ENCODE measurements at regions not wholly inside any gene's neighbourhood (a gene's known extent, or its start where the extent isn't known, plus 50 kb on each side); places are given as distances from the start of the nearest gene placed in this dataset.

- Histone ChIP-seq H2AFZ (ENCODE audit: low read length) (no peak overlapping the region), H4K91ac (replicated peaks; ENCODE audit: insufficient read length, low read length) (no peak overlapping the region), H3K4ac (replicated peaks; ENCODE audit: insufficient read length, low read depth, low read length) (no peak overlapping the region), H3K4me2 (ENCODE audit: insufficient read depth in 1 of 2, low read depth in 2 of 2, low read length in 2 of 2) (no peak overlapping the region), H3K27me3 (replicated peaks in 1 of 4; ENCODE audit: control insufficient read depth in 3 of 4, extremely low read depth in 1 of 4, insufficient read depth in 3 of 4, low read length in 3 of 4) (no peaks in the 10 kb centered on the region; a peak in 1 of 7 replicates), H3K23ac (ENCODE audit: insufficient read length) (no peak overlapping the region), H2BK120ac (replicated peaks; ENCODE audit: low read depth, low read length) (no peak overlapping the region), H2BK5ac (ENCODE audit: low read depth, low read length) (no peak overlapping the region), H3K4me3 (ENCODE audit: extremely low read depth in 1 of 4, insufficient read depth in 2 of 4, low read depth in 3 of 4, low read length in 4 of 4) (no peak overlapping the region), H3K23me2 (ENCODE audit: low read depth, low read length) (peaks cover 4% of the 10 kb centered on the region; the same call in 1 of the 2 replicates), H4K20me1 (replicated peaks in 1 of 2; ENCODE audit: control insufficient read depth in 1 of 2, insufficient read depth in 2 of 2, low read length in 2 of 2) (peaks cover 0 to 2% of the 10 kb centered on the region in 2 experiments), H3K36me3 (ENCODE audit: control insufficient read depth in 2 of 4, insufficient read depth in 4 of 4, low read length in 3 of 4) (no peaks in the 10 kb centered on the region), H3K9ac (replicated peaks in 1 of 4; ENCODE audit: extremely low read depth in 1 of 4, low read depth in 3 of 4, low read length in 3 of 4) (no peak overlapping the region), H2AK5ac (ENCODE audit: low read depth, low read length) (peak overlapping the region; percentile 65; the same call in 1 of the 2 replicates), H3K79me1 (ENCODE audit: low read depth, low read length) (no peaks in the 10 kb centered on the region), H3K9me3 (ENCODE audit: insufficient read depth in 2 of 2, low read depth in 1 of 2, low read length in 1 of 2) (no peaks in the 10 kb centered on the region; a peak in 1 of 4 replicates), H2BK20ac (ENCODE audit: low read length) (no peak overlapping the region), H2BK12ac (ENCODE audit: low read depth, low read length) (no peak overlapping the region), H2BK15ac (ENCODE audit: low read length) (no peak overlapping the region), H3K79me2 (ENCODE audit: control insufficient read depth in 1 of 2, insufficient read depth in 2 of 2, low read length in 2 of 2) (no peaks in the 10 kb centered on the region), H3K4me1 (replicated peaks in 1 of 4; ENCODE audit: control insufficient read depth in 3 of 4, insufficient read depth in 4 of 4, low read length in 3 of 4) (no peaks in the 10 kb centered on the region), H3K18ac (ENCODE audit: extremely low read depth, low read length) (no peak overlapping the region), H4K5ac (ENCODE audit: insufficient read length, low read depth, low read length) (no peak overlapping the region), H3K27ac (ENCODE audit: low read depth, low read length) (no peak overlapping the region), H3K14ac (ENCODE audit: insufficient read length) (no peak overlapping the region), H4K8ac (ENCODE audit: extremely low read depth, insufficient read depth, low read length) (no peak overlapping the region), H3K56ac (replicated peaks; ENCODE audit: insufficient read length, low read depth, low read length) (peak overlapping the region; percentile 40)
- FAIRE-seq = no peak
- TF ChIP-seq EGR1 (IDR thresholded peaks at IDR 0.05; ENCODE audit: borderline replicate concordance, low read depth, low read length) (no peak), SP4 (IDR thresholded peaks at IDR 0.05; ENCODE audit: low read length) (no peak), SRF (IDR thresholded peaks at IDR 0.05; ENCODE audit: low read depth, low read length) (no peak), PHF8 (conservative IDR thresholded peaks at IDR 0.05; ENCODE audit: low read depth, low read length) (no peak), RFX5 (IDR thresholded peaks at IDR 0.05; ENCODE audit: borderline replicate concordance, low read depth, low read length) (no peak), JUN (IDR thresholded peaks at IDR 0.05; ENCODE audit: low read depth, low read length) (no peak), SAP30 (IDR thresholded peaks at IDR 0.05; ENCODE audit: insufficient read depth, insufficient replicate concordance, low read length) (no peak), FOSL1 (IDR thresholded peaks at IDR 0.05; ENCODE audit: insufficient read depth, low read depth, low read length) (no peak), BACH1 (IDR thresholded peaks at IDR 0.05; ENCODE audit: low read length) (no peak), TBP (IDR thresholded peaks at IDR 0.05; ENCODE audit: low read depth, low read length) (no peak)
- DNase-seq (ENCODE audit: low read depth in 1 of 2, low spot score in 2 of 2) = no peak
- CTCF ChIA-PET (ENCODE audit: partially characterized antibody) = interaction anchor here (0.7 kb wide), 1 partner anchor 9 kb away, joined by 3 read pairs; no protein-coding TSS in a partner anchor
- 90 to 100% methylated on average over 2 of the region's 2 CpGs for WGBS, 2 experiments (ENCODE audit: extremely low coverage in 1 of 2, insufficient coverage in 1 of 2, insufficient read length in 1 of 2, insufficient replicate concordance in 2 of 2, low coverage in 1 of 2, low lambda C conversion rate in 2 of 2, missing lambda C conversion rate in 1 of 2)
- POLR2A ChIA-PET (ENCODE audit: partially characterized antibody) = no interaction called here
Observed at GRCh38 chr5:155738616-155739015, 588.3 kb upstream of the SGCD start.

Measured in H1 (cell line).